GM23338 (cell line): ENCODE measurements at regions not wholly inside any gene's neighbourhood (a gene's known extent, or its start where the extent isn't known, plus 50 kb on each side); places are given as distances from the start of the nearest gene placed in this dataset.
A peak's percentile ranks its signal among the peaks of the same experiment; 100 is the strongest.

Source experiments
- ATAC-seq: fragments of 200-7000 bp; cut with Tn5 transposase; 3 replicates; pipeline ENCODE4 v1.9.1; 2020
- DNase-seq: peaks from one replicate; pipeline ENCODE4 v3.0.0-alpha.2; 2015; ENCODE audit warnings: low spot score
- H2AFZ ChIP-seq: fragments of 200-600 bp; sonication (generic); 2 replicates; pipeline ENCODE4 v1.8.0; 2016; ENCODE audit warnings: antibody characterized with exemption, mild to moderate bottlenecking, moderate library complexity
- H3F3A ChIP-seq: fragments of 200-600 bp; sonication (generic); replicated peaks from 2 replicates; pipeline ENCODE4 v1.8.0; 2017; ENCODE audit warnings: antibody characterized with exemption, mixed run types, low read depth
- H3K27ac ChIP-seq: fragments of 200-600 bp; sonication (generic); 2 replicates; pipeline ENCODE4 v1.6.1; 2016; ENCODE audit warnings: low read depth
- H3K27me3 ChIP-seq: fragments of 200-600 bp; sonication (generic); 2 replicates; pipeline ENCODE4 v1.8.0; 2016; ENCODE audit warnings: mild to moderate bottlenecking, mixed run types, moderate library complexity; ENCODE audit not compliant: insufficient read depth
- H3K36me3 ChIP-seq: fragments of 200-600 bp; sonication (generic); 2 replicates; pipeline ENCODE4 v1.8.0; 2016; ENCODE audit warnings: mild to moderate bottlenecking; ENCODE audit not compliant: insufficient read depth
- H3K4me1 ChIP-seq: fragments of 200-600 bp; sonication (generic); 2 replicates; pipeline ENCODE4 v1.8.0; 2016; ENCODE audit warnings: mild to moderate bottlenecking, moderate library complexity; ENCODE audit not compliant: insufficient read depth
- H3K4me2 ChIP-seq: fragments of 200-600 bp; sonication (generic); 2 replicates; pipeline ENCODE4 v1.7.1; 2017; ENCODE audit warnings: mixed run types
- H3K4me3 ChIP-seq: fragments of 200-600 bp; sonication (generic); 2 replicates; pipeline ENCODE4 v1.6.1; 2016; ENCODE audit warnings: mixed run types
- H3K79me2 ChIP-seq: fragments of 200-600 bp; sonication (generic); replicated peaks from 2 replicates; pipeline ENCODE4 v1.8.0; 2017; ENCODE audit warnings: mild to moderate bottlenecking; ENCODE audit not compliant: insufficient read depth
- H3K9me2 ChIP-seq: fragments of 200-600 bp; sonication (generic); 2 replicates; pipeline ENCODE4 v1.8.0; 2017; ENCODE audit not compliant: insufficient read depth
- H4K20me1 ChIP-seq: fragments of 200-600 bp; sonication (generic); replicated peaks from 2 replicates; pipeline ENCODE4 v1.8.0; 2017; ENCODE audit warnings: mild to moderate bottlenecking; ENCODE audit not compliant: insufficient read depth
- H3K27ac Mint-ChIP-seq: 2 replicates; pipeline ENCODE4 v1.8.0; 2020; ENCODE audit warnings: inconsistent platforms, mild to moderate bottlenecking, moderate library complexity, mixed read lengths
- H3K27me3 Mint-ChIP-seq: 3 replicates; pipeline ENCODE4 v1.8.0; 2022; ENCODE audit warnings: low read depth, mild to moderate bottlenecking, moderate library complexity, mixed read lengths, inconsistent platforms; ENCODE audit not compliant: insufficient read depth, poor library complexity
- H3K36me3 Mint-ChIP-seq: 3 replicates; pipeline ENCODE4 v1.8.0; 2021; ENCODE audit warnings: low read depth, mild to moderate bottlenecking, inconsistent platforms, moderate library complexity, mixed read lengths
- H3K4me1 Mint-ChIP-seq: 3 replicates; pipeline ENCODE4 v1.8.0; 2020; ENCODE audit warnings: mild to moderate bottlenecking, inconsistent platforms, mixed read lengths
- H3K4me3 Mint-ChIP-seq: 3 replicates; pipeline ENCODE4 v1.8.0; 2021; ENCODE audit warnings: moderate library complexity, mild to moderate bottlenecking, inconsistent platforms, mixed read lengths
- H3K9me3 Mint-ChIP-seq: 3 replicates; pipeline ENCODE4 v1.8.0; 2020; ENCODE audit warnings: moderate library complexity, mild to moderate bottlenecking, inconsistent platforms, mixed read lengths
- EZH2 ChIP-seq: fragments of 200-600 bp; sonication (generic); IDR thresholded peaks from one replicate; pipeline ENCODE4 v1.8.0; 2017; ENCODE audit warnings: antibody characterized with exemption, mild to moderate bottlenecking, low read depth; ENCODE audit not compliant: unreplicated experiment
- EZH2phosphoT487 ChIP-seq: fragments of 200-600 bp; sonication (generic); IDR thresholded peaks from one replicate; pipeline ENCODE4 v1.8.1; 2018; ENCODE audit warnings: antibody characterized with exemption; ENCODE audit not compliant: unreplicated experiment
- JUNB ChIP-seq: IDR thresholded peaks from one replicate; pipeline ENCODE4 v1.6.1; 2016; ENCODE audit warnings: antibody characterized with exemption; ENCODE audit not compliant: unreplicated experiment
- NANOG ChIP-seq: IDR thresholded peaks from 2 replicates; pipeline ENCODE4 v1.6.1; 2016; ENCODE audit warnings: antibody characterized with exemption, borderline replicate concordance
- POLR2AphosphoS5 ChIP-seq: IDR thresholded peaks from 2 replicates; pipeline ENCODE4 v1.6.1; 2016; ENCODE audit warnings: antibody characterized with exemption, low read depth
- STAT1 ChIP-seq: IDR thresholded peaks from one replicate; pipeline ENCODE4 v1.6.1; 2016; ENCODE audit warnings: antibody characterized with exemption; ENCODE audit not compliant: unreplicated experiment
- ZNF114 ChIP-seq: fragments of 250-450 bp; sonication (Bioruptor Pico); IDR thresholded peaks from 2 replicates; pipeline ENCODE4 v1.5.0; 2020; ENCODE audit warnings: mild to moderate bottlenecking, moderate library complexity
- TF ChIP-seq, protein P1 (sequence below), 2 experiments: fragments of 200-600 bp in 1 of 2; sonication (generic) in 1 of 2; conservative IDR thresholded peaks; 2 replicates each; pipeline versions ENCODE4 v1.5.1 to v1.6.1; 2016 to 2017; ENCODE audit warnings: antibody characterized with exemption in 2 of 2, low read depth in 2 of 2, mild to moderate bottlenecking in 2 of 2, moderate library complexity in 1 of 2
- TF ChIP-seq, protein P2 (sequence below): IDR thresholded peaks from 2 replicates; pipeline ENCODE4 v1.6.1; 2016; ENCODE audit warnings: antibody characterized with exemption
- TF ChIP-seq, protein P3 (sequence below): IDR thresholded peaks from one replicate; pipeline ENCODE4 v1.6.1; 2018; ENCODE audit warnings: antibody characterized with exemption; ENCODE audit not compliant: unreplicated experiment

DNA sequence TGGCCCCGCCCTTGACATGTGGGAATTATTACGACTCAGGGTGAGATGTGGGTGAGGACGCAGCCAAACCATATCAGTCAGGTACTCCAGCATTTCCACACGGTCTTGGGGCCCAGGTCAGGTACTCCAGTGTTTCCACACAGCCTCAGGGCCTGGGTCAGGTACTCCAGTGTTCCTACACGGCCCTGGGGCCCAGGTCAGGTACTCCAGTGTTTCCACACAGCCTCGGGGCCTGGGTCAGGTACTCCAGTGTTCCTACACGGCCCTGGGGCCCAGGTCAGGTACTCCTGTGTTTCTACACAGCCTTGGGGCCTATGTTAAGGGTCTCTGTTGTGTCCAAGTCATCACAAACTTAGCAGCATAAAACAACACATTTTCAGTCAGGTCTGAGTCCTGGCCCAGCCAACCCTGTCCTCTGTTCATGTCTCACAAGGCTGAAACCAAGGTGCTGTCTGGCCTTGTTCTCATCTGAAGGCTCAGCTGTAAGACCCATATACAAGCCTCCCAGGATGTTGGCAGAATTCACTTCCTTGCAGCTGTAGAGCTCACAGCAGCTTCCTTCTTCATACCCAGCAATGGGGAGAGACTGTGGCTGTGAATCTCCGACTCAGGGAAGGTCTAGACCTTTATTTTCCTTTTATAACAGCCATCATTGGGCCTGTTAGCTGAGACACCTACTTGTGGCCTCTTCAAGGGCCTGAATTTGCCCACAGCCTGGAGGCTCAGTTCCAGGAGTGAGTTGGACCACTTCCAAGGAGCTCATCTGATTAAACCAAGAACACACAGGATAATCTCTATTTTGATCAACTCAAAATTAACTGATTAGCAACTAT, 107.6 kb upstream of the SFSWAP start (continued):
- TF ChIP-seq, protein P1, sequence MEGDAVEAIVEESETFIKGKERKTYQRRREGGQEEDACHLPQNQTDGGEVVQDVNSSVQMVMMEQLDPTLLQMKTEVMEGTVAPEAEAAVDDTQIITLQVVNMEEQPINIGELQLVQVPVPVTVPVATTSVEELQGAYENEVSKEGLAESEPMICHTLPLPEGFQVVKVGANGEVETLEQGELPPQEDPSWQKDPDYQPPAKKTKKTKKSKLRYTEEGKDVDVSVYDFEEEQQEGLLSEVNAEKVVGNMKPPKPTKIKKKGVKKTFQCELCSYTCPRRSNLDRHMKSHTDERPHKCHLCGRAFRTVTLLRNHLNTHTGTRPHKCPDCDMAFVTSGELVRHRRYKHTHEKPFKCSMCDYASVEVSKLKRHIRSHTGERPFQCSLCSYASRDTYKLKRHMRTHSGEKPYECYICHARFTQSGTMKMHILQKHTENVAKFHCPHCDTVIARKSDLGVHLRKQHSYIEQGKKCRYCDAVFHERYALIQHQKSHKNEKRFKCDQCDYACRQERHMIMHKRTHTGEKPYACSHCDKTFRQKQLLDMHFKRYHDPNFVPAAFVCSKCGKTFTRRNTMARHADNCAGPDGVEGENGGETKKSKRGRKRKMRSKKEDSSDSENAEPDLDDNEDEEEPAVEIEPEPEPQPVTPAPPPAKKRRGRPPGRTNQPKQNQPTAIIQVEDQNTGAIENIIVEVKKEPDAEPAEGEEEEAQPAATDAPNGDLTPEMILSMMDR (conservative IDR thresholded peaks at IDR 0.05; ENCODE audit: low read depth in 2 of 2) = no peak
- TF ChIP-seq, protein P2, sequence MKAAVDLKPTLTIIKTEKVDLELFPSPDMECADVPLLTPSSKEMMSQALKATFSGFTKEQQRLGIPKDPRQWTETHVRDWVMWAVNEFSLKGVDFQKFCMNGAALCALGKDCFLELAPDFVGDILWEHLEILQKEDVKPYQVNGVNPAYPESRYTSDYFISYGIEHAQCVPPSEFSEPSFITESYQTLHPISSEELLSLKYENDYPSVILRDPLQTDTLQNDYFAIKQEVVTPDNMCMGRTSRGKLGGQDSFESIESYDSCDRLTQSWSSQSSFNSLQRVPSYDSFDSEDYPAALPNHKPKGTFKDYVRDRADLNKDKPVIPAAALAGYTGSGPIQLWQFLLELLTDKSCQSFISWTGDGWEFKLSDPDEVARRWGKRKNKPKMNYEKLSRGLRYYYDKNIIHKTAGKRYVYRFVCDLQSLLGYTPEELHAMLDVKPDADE = no peak
- TF ChIP-seq, protein P3, sequence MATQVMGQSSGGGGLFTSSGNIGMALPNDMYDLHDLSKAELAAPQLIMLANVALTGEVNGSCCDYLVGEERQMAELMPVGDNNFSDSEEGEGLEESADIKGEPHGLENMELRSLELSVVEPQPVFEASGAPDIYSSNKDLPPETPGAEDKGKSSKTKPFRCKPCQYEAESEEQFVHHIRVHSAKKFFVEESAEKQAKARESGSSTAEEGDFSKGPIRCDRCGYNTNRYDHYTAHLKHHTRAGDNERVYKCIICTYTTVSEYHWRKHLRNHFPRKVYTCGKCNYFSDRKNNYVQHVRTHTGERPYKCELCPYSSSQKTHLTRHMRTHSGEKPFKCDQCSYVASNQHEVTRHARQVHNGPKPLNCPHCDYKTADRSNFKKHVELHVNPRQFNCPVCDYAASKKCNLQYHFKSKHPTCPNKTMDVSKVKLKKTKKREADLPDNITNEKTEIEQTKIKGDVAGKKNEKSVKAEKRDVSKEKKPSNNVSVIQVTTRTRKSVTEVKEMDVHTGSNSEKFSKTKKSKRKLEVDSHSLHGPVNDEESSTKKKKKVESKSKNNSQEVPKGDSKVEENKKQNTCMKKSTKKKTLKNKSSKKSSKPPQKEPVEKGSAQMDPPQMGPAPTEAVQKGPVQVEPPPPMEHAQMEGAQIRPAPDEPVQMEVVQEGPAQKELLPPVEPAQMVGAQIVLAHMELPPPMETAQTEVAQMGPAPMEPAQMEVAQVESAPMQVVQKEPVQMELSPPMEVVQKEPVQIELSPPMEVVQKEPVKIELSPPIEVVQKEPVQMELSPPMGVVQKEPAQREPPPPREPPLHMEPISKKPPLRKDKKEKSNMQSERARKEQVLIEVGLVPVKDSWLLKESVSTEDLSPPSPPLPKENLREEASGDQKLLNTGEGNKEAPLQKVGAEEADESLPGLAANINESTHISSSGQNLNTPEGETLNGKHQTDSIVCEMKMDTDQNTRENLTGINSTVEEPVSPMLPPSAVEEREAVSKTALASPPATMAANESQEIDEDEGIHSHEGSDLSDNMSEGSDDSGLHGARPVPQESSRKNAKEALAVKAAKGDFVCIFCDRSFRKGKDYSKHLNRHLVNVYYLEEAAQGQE = no peak
- TF ChIP-seq ZNF114 (CRISPR knock-in tag) (no peak), JUNB (no peak), POLR2AphosphoS5 (no peak), EZH2phosphoT487 (no peak)

DNA sequence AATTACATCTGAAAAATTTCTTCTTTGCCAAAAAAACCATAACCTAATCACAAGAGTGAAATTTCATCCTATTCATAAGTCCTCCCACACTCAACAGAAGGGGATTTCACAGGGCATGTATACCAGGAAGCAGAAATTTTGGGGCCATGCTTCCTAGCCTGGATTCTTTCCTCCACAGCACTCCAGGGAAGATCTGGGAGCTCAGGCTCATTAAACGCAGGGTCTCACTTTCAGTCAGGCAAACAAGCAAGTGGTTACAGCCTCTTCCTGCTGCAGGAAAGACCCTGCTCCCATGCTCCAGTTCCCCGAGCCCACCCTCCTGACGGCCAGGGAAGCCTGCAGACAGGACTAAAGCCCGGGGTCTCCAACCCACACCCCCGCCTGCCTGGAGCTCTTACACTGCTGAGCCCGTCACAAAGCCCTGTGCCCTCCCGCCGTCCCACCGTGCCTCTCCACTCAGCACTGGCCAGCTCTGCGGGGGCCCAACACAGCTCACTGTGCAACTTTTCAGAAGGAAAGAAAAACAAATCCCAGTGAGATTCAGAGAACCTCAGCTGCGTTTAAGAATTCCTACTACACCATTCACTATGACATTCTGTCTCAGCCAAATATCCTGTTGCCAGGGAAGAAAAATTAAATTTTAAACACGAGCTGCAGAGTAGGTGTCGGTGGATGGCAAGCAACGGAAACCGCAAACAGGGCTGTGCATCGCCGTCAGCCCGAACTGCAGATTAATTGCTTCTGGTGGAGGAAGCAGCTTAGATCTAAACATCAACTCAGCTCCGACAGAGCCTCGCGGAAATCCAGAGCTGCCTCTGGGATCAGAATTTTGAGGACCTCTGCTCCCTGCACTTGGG, 106.7 kb upstream of the SFSWAP start:
- H3K36me3 Mint-ChIP-seq = no peaks in the 10 kb centered on the region
- peak; percentile 71 for ATAC-seq
- H3F3A ChIP-seq = no peaks in the 10 kb centered on the region

More for the DNA sequence above, 106.7 kb upstream of the SFSWAP start:
- Histone ChIP-seq H3K36me3 (no peaks in the 10 kb centered on the region), H4K20me1 (no peaks in the 10 kb centered on the region), H3K27ac (no peak overlapping the region), H3K4me1 (no peaks in the 10 kb centered on the region), H3K9me2 (no peaks in the 10 kb centered on the region), H3K4me3 (no peak overlapping the region), H3K27me3 (no peaks in the 10 kb centered on the region), H3K4me2 (no peak overlapping the region), H2AFZ (0 out of 2 replicates have a peak overlapping the region, but pooled peaks have one; percentile 28), H3K79me2 (no peaks in the 10 kb centered on the region)
- no peak overlapping the region for H3K27ac Mint-ChIP-seq
- peaks cover 11% of the 10 kb centered on the region for H3K4me1 Mint-ChIP-seq
- no peaks in the 10 kb centered on the region for H3K9me3 Mint-ChIP-seq
- H3K27me3 Mint-ChIP-seq = peaks cover 5% of the 10 kb centered on the region
- no peak for DNase-seq
- no peak overlapping the region for H3K4me3 Mint-ChIP-seq
- no peak for TF ChIP-seq EZH2
- TF ChIP-seq STAT1 = no peak
- TF ChIP-seq, protein P3 = no peak
- no peak for TF ChIP-seq NANOG
- TF ChIP-seq JUNB = no peak
- TF ChIP-seq EZH2phosphoT487 = no peak
